ENCODE measurements at regions not wholly inside any gene's neighbourhood (a gene's known extent, or its start where the extent isn't known, plus 50 kb on each side); places are given as distances from the start of the nearest gene placed in this dataset.

DNA sequence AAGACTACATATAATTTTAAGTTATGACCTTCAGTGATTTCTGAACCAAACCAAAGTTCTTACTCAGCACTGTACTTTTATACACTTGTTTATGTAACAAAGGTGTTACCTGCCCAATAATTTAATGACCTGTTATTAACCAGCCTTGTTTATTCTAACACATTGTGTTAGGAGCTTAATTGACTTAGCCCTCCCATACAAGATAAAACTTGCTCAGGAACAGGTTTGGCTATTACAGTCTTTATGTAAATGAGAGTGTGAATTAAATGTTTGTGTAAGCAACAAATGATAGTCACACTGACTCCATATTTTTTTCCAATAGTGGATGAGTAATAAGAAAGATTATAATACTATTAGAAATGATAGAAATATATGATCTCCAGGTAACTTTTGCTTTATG, 51.8 kb upstream of the MYCBP2 start:
- Mint-ChIP-seq H3K27me3 (ENCODE audit: low read depth in 3 of 3) (peaks cover 0 to 2% (median 0%) of the 10 kb centered on the region in 3 donors), H3K27ac (no peak overlapping the region), H3K4me3 (no peak overlapping the region), H3K9me3 (no peaks in the 10 kb centered on the region), H3K36me3 (no peaks in the 10 kb centered on the region), H3K4me1 (peaks cover 24% of the 10 kb centered on the region)
- Histone ChIP-seq H3K4me1 (ENCODE audit: control insufficient read depth in 1 of 2, insufficient read depth in 2 of 2, low read length in 2 of 2) (peaks cover 15 to 21% of the 10 kb centered on the region in 2 donors), H3K4me3 (replicated peaks in 1 of 3; ENCODE audit: low read depth in 2 of 3, low read length in 3 of 3) (no peak overlapping the region), H3K27ac (ENCODE audit: low read depth in 1 of 2, low read length in 2 of 2) (no peak overlapping the region), H3K9me3 (replicated peaks in 1 of 2; ENCODE audit: control insufficient read depth in 1 of 2, insufficient read depth in 1 of 2, low read length in 2 of 2) (no peaks in the 10 kb centered on the region), H3K27me3 (ENCODE audit: control insufficient read depth in 2 of 2, insufficient read depth in 2 of 2, low read length in 2 of 2) (no peaks in the 10 kb centered on the region), H2AFZ (ENCODE audit: insufficient read depth, low read depth, low read length, poor library complexity, severe bottlenecking) (no peak overlapping the region), H4K20me1 (ENCODE audit: insufficient read depth, low read length) (no peaks in the 10 kb centered on the region), H3K79me2 (ENCODE audit: insufficient read depth, low read length) (no peaks in the 10 kb centered on the region), H3K4me2 (replicated peaks; ENCODE audit: extremely low read depth, low read length, poor library complexity, severe bottlenecking) (no peak overlapping the region), H3K36me3 (replicated peaks in 1 of 2; ENCODE audit: control insufficient read depth in 1 of 2, insufficient read depth in 2 of 2, low read length in 2 of 2) (no peaks in the 10 kb centered on the region), H3K9ac (ENCODE audit: insufficient read depth, low read length, poor library complexity, severe bottlenecking) (no peak overlapping the region)
- DNase-seq: no peak
- intact Hi-C loops (cut with micrococcal nuclease): no loop called here
- TF ChIP-seq, protein P1, sequence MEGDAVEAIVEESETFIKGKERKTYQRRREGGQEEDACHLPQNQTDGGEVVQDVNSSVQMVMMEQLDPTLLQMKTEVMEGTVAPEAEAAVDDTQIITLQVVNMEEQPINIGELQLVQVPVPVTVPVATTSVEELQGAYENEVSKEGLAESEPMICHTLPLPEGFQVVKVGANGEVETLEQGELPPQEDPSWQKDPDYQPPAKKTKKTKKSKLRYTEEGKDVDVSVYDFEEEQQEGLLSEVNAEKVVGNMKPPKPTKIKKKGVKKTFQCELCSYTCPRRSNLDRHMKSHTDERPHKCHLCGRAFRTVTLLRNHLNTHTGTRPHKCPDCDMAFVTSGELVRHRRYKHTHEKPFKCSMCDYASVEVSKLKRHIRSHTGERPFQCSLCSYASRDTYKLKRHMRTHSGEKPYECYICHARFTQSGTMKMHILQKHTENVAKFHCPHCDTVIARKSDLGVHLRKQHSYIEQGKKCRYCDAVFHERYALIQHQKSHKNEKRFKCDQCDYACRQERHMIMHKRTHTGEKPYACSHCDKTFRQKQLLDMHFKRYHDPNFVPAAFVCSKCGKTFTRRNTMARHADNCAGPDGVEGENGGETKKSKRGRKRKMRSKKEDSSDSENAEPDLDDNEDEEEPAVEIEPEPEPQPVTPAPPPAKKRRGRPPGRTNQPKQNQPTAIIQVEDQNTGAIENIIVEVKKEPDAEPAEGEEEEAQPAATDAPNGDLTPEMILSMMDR (IDR thresholded peaks at IDR 0.05): no peak

DNA sequence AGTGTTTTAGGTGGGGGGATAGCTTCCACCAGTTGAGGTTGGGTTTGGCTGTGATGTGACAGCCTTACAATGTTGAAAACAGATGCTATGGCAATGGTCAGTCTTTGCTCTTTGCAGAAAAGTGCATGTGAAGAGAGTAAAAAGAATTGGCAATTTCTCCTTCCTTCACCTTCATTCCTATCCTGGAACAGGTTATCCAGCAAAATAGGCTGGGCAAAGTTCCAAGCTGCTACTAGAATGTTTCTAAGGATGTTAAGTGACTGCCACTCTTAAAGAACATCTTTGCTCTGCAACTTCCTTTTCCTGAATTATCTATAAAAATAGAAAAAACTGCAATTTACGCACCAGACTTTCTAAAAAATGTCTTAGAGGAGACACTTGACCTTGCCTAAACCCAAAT, 50.1 kb upstream of the MYCBP2 start:
- H3K27me3 Mint-ChIP-seq (ENCODE audit: low read depth in 3 of 3): peaks cover 0 to 2% (median 0%) of the 10 kb centered on the region in 3 donors
- H3K4me1 ChIP-seq (ENCODE audit: control insufficient read depth in 1 of 2, insufficient read depth in 2 of 2, low read length in 2 of 2): peaks cover 12 to 15% of the 10 kb centered on the region in 2 donors
- 0% methylated on average over 1 of the region's 1 CpG for WGBS (ENCODE audit: insufficient coverage)
- no peak overlapping the region for H3K27ac Mint-ChIP-seq
- no peaks in the 10 kb centered on the region for H4K20me1 ChIP-seq (ENCODE audit: insufficient read depth, low read length)
- H3K27me3 ChIP-seq (ENCODE audit: control insufficient read depth in 2 of 2, insufficient read depth in 2 of 2, low read length in 2 of 2): no peaks in the 10 kb centered on the region
- H3K36me3 Mint-ChIP-seq: no peaks in the 10 kb centered on the region
- peaks cover 0 to 4% (median 0%) of the 10 kb centered on the region in 7 donors for H3K9me3 Mint-ChIP-seq
- no peak for DNase-seq
- peaks cover 17% of the 10 kb centered on the region for H3K4me1 Mint-ChIP-seq
- no peak overlapping the region for H3K4me3 Mint-ChIP-seq
- no peak overlapping the region for H3K4me2 ChIP-seq (replicated peaks; ENCODE audit: extremely low read depth, low read length, poor library complexity, severe bottlenecking)
- intact Hi-C loops (cut with micrococcal nuclease): no loop called here
- no peaks in the 10 kb centered on the region for H3K79me2 ChIP-seq (ENCODE audit: insufficient read depth, low read length)
- no peak overlapping the region for H3K27ac ChIP-seq (ENCODE audit: low read depth in 1 of 2, low read length in 2 of 2)
- TF ChIP-seq, protein P1 (IDR thresholded peaks at IDR 0.05): no peak
- no peaks in the 10 kb centered on the region for H3K9me3 ChIP-seq (replicated peaks in 1 of 2; ENCODE audit: control insufficient read depth in 1 of 2, insufficient read depth in 1 of 2, low read length in 2 of 2)
- H3K4me3 ChIP-seq (replicated peaks in 1 of 3; ENCODE audit: low read depth in 2 of 3, low read length in 3 of 3): no peak overlapping the region
- H2AFZ ChIP-seq (ENCODE audit: insufficient read depth, low read depth, low read length, poor library complexity, severe bottlenecking): no peak overlapping the region
- H3K36me3 ChIP-seq (replicated peaks in 1 of 2; ENCODE audit: control insufficient read depth in 1 of 2, insufficient read depth in 2 of 2, low read length in 2 of 2): no peaks in the 10 kb centered on the region
- no peak overlapping the region for H3K9ac ChIP-seq (ENCODE audit: insufficient read depth, low read length, poor library complexity, severe bottlenecking)

All from CD14-positive monocyte (primary cell).